Hematopoietic multipotent progenitor cell treated with erythropoietin and hydrocortisone succinate and interleukin-3 and kit ligand, for 17 days (in vitro differentiated cells): ENCODE measurements at regions not wholly inside any gene's neighbourhood (a gene's known extent, or its start where the extent isn't known, plus 50 kb on each side); places are given as distances from the start of the nearest gene placed in this dataset.
"Not testable (repeated sequence)": the region's sequence is repeated elsewhere in the genome, so short reads cannot be mapped to it uniquely, and the experiment has no call there.

Experiments
- DNase-seq: peaks from one replicate; pipeline ENCODE4 v3.0.0-alpha.2; 2015; ENCODE audit warnings: low spot score

GRCh38 chr4:187335339-187335738, 611.7 kb upstream of the FAT1 start:
- DNase-seq, result no peak

- DNase-seq, result no peak
Observed at GRCh38 chr4:187354740-187355139, 631.1 kb upstream of the FAT1 start.

- DNase-seq, result no peak
Observed at GRCh38 chr4:187357045-187357643, 633.5 kb upstream of the FAT1 start.

GRCh38 chr4:187357821-187358220, 634.2 kb upstream of the FAT1 start:
- DNase-seq, result no peak

- no peak for DNase-seq
Observed at GRCh38 chr4:187362937-187363857, 632.4 kb upstream of the ZFP42 start.

GRCh38 chr4:187364401-187364800, 631.2 kb upstream of the ZFP42 start:
- DNase-seq, result no peak

- DNase-seq, result no peak
Observed at GRCh38 chr4:187364851-187365250, 630.7 kb upstream of the ZFP42 start.

GRCh38 chr4:187366530-187366929, 629.0 kb upstream of the ZFP42 start:
- DNase-seq, result no peak

GRCh38 chr4:187370918-187371317, 624.7 kb upstream of the ZFP42 start:
- DNase-seq, result no peak

GRCh38 chr4:187378441-187378840, 617.1 kb upstream of the ZFP42 start:
- no peak for DNase-seq

- no peak for DNase-seq
Observed at GRCh38 chr4:187380181-187380581, 615.4 kb upstream of the ZFP42 start.

GRCh38 chr4:187383181-187383580, 612.4 kb upstream of the ZFP42 start:
- DNase-seq, result no peak

GRCh38 chr4:187387739-187388138, 607.8 kb upstream of the ZFP42 start:
- DNase-seq, result no peak

GRCh38 chr4:187389420-187389819, 606.2 kb upstream of the ZFP42 start:
- no peak for DNase-seq

GRCh38 chr4:187390646-187391045, 604.9 kb upstream of the ZFP42 start:
- DNase-seq, result no peak

GRCh38 chr4:187393531-187394344, 601.8 kb upstream of the ZFP42 start:
- DNase-seq, result no peak

GRCh38 chr4:187396106-187396505, 599.5 kb upstream of the ZFP42 start:
- DNase-seq, result no peak

GRCh38 chr4:187408447-187408846, 587.1 kb upstream of the ZFP42 start:
- not testable (repeated sequence) for DNase-seq

- DNase-seq, result no peak
Observed at GRCh38 chr4:187413564-187414358, 581.8 kb upstream of the ZFP42 start.

- DNase-seq, result no peak
Observed at GRCh38 chr4:187414716-187415115, 580.9 kb upstream of the ZFP42 start.

- no peak for DNase-seq
Observed at GRCh38 chr4:187415231-187415630, 580.3 kb upstream of the ZFP42 start.

- DNase-seq, result no peak
Observed at GRCh38 chr4:187416216-187416615, 579.4 kb upstream of the ZFP42 start.
